GM18507 (cell line): ENCODE measurements at regions not wholly inside any gene's neighbourhood (a gene's known extent, or its start where the extent isn't known, plus 50 kb on each side); places are given as distances from the start of the nearest gene placed in this dataset.
"Not testable (repeated sequence)": the region's sequence is repeated elsewhere in the genome, so short reads cannot be mapped to it uniquely, and the experiment has no call there.

ENCODE experiments used
- DNase-seq: peaks from one replicate; pipeline ENCODE4 v3.0.0; 2011; ENCODE audit warnings: low read depth; ENCODE audit not compliant: insufficient read length; ENCODE audit errors: extremely low spot score
- FAIRE-seq: peaks from 2 replicates; lab custom pipeline; 2011; peaks lifted over from hg19 to GRCh38; lab: Jason Lieb, UNC

DNA sequence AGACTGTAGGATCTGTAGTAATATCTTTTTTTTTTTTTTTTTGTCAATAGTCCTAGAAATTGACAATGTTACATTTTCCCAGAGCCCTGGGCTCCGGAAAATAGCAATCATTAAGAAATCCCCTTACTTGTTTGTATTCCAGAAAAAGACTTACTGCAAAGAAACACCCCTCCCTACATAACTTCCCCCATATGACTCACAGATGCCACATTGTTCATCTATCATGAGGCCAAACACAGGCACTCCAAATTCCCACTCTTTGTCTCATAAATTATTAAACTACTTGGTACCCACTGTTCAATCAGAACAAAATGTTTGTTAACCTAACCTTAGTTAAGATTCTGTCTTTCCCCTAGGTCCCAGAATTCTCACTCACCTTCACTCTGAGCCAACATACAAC is 53.5 kb downstream of the TEX51 start:
- DNase-seq (no peak), FAIRE-seq (no peak)

DNA sequence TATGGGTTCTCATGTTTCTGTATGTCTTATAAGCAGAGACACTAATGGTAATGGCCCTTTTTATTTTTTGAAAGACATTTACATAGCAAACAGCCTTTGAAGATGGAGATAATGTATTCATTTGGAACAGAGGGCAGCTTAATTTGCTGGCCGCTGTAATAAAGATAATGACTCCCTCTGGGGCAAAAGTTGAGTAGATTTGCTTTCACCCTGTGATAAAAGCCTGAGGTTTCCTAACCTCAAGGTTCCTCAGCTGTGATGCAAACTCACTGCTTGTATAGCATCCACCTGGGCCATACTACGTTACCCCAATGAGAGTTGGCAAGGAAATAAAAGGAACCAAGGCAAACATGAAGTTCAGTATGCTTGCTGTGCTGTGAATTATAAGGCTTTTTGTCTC is 54.8 kb downstream of the TEX51 start:
- no peak for FAIRE-seq
- no peak for DNase-seq

DNA sequence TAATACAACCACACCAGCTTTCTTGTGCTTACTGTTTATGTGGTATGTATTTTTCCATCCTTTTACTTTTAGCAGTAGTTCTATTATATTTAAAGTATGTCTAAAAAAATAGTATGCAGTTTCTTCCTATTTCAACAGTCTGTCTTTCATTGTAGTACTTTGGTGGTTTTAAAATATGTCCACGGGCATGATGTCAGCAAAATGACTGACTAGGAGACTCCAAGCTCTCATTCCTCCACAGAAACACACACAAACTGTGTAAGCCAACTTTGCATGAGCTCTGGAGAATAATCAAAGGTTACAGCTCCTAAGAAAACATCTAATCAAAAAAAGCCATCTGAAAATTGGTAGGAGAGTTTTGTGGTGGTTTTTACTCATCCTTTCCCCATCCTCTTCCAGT is 56.1 kb downstream of the TEX51 start:
- DNase-seq, result no peak
- no peak for FAIRE-seq

DNA sequence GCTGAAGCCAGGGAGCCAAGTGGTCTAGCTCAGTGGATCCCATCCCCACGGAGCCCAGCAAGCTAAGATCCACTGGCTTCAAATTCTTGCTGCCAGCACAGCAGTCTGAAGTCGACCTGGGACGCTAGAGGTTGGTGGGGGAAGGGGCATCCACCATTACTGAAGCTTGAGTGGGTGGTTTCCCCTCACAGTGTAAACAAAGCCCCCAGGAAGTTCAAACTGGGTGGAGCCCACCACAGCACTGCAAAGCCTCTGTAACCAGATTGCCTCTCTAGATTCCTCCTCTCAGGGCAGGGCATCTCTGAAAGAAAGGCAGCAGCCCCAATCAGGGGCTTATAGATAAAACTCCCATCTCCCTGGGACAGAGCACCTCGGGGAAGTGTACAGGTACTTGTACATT is 58.1 kb downstream of the TEX51 start:
- DNase-seq, result not testable (repeated sequence)

DNA sequence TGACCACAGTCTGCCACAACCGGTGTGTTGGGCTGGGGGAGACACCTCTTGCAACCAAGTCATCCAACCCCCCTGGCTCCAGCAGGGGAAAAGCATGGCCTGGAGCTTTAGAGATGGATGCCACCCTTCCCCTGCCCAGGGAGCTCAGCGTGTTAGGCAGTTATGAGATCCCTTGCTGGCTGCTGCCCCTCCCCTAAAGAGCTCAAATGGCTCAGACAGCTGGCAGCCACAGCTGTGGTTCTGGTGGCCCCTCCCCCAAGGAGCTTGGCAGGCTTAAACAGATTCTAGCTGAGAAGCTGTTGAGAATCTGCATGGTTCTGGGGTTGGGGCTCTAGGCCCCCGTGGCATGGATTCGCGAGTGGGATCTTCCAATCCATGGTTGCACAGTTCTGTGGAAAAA is 64.7 kb downstream of the TEX51 start:
- DNase-seq (no peak), FAIRE-seq (no peak)

More for the DNA sequence above, 58.1 kb downstream of the TEX51 start:
- not testable (repeated sequence) for FAIRE-seq

DNA sequence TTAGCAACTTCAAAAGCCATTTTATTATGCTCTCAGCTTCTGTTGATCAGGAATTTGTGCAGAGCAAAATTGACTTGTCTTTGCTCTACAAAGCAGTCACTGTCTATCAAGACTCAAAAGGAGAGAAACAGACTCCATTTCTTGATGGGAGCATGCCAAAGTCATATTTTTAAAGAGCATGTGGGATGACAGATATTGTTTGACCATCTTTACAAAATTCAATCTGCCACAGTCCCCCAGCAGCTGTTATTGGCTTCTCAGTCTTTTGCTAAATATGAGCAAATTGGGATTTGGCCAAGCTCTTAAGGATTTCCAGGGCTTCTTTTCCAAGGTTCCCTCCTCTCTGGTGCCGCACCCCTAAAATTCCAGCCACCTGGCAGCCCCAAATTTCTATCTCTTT is 67.9 kb downstream of the TEX51 start:
- DNase-seq (no peak), FAIRE-seq (no peak)

DNA sequence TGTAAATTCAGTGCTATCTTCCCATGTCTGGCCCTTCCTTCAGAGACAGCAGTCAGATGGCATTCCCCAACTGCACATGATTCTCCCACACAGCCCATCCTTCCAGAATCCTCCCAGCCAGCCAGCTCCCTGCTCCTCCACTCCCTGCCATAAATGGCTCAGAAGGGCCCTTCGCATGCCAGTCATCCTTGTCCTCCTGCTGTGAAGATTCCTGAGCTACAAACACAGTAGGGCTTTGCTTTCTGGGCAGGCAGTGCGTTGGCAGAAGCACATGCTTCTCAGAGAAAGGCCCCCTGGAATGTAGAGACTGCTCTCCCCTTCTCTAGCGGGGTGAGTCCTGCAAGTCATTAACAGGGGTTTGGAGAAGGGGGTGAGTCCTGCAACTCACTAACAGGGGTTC is 71.9 kb downstream of the TEX51 start:
- FAIRE-seq, result no peak
- no peak for DNase-seq

DNA sequence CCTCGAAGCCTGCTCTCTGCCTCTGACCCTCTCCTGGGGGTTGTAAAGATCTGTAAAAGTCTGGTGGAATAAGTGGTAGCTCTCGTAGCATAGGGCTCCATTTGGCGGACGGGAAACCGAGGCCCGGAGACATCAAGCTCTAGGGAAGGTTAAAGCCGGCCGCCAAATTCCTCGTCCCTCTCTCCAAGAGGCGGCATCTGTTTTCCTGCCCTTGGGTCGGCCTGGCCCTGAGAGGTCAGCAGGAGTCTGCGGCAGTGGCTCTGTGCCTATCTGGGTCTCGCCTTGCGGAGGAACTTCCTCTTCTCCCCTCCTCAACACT is 72.4 kb downstream of the TEX51 start:
- FAIRE-seq, result no peak
- DNase-seq, result no peak

DNA sequence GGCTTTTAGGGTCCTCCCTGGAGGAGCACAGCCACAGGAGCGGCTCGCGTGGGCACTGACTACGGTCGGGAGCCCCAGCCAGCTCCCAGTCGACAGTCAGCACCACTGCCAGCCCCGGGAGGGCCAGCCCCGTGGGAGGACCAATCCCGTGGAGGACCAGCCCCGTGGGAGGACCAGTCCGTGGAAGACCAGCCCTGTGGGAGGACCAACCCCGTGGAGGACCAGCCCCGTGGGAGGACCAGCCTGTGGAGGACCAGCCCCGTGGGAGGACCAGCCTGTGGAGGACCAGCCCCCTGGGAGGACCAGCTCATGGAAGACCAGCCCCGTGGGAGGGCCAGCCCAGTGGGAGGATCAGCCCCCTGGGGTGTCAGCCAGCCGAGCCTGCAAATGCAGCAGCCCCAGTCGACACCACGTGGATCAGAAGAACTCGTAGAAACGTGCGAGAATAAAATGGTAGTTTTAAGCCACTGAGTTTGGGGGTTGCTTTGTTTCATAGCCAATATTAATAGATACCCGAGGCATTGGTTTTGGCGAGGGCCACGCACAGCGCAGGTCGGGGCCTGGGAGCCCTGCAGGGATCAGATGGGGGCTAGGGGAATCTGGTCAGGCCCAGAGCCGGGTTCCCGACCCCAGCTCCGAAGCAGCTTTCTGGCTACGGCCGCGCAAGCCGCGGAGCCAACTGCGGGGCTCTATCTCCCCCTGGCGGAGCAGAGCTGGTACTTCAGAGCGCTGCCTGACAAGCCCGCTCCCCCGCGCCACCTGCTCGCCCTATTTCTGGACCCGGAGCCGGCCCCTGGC is 73.0 kb downstream of the TEX51 start:
- FAIRE-seq, result peak; percentile 29
- DNase-seq, result peak; percentile 69

DNA sequence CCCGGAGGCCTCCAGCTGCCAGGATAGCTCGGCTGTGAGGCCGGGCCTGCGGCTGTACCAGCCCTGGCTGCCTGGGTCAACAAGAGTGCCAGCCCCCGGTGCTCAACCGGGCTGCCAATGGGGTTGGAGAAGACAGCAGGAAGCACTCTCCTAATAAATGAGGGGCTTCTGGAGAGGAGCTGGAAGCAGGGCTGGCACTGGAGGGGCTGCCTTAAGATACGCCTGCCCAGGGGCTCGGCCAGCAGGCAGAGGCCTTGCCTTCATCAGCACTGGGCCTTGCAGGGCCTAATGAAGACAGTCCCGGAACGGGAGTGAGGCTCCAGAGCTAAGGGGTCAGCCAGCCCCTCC is 73.6 kb downstream of the TEX51 start:
- FAIRE-seq, result no peak

DNA sequence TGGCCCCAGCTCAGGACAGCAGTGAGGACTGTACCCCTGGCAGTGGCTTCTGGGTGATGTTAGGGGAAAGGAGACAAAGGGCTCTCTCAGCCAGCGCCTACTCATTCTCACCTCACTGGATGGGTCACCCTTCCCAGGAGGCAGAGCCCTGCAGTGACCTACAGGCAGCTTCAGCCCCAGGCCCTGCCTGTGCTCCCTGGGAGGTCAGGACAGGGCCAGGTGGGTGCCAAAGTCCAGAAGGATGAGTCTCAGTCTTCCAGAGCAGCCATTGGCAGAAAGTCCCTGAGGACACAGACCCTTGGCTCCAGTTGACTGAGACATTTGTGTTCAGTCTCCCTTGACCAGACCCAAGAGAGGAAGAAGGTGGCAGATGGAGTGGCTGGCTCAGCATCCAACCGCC is 75.1 kb downstream of the TEX51 start:
- DNase-seq (no peak), FAIRE-seq (no peak)

More for the DNA sequence above, 73.6 kb downstream of the TEX51 start:
- DNase-seq, result no peak

DNA sequence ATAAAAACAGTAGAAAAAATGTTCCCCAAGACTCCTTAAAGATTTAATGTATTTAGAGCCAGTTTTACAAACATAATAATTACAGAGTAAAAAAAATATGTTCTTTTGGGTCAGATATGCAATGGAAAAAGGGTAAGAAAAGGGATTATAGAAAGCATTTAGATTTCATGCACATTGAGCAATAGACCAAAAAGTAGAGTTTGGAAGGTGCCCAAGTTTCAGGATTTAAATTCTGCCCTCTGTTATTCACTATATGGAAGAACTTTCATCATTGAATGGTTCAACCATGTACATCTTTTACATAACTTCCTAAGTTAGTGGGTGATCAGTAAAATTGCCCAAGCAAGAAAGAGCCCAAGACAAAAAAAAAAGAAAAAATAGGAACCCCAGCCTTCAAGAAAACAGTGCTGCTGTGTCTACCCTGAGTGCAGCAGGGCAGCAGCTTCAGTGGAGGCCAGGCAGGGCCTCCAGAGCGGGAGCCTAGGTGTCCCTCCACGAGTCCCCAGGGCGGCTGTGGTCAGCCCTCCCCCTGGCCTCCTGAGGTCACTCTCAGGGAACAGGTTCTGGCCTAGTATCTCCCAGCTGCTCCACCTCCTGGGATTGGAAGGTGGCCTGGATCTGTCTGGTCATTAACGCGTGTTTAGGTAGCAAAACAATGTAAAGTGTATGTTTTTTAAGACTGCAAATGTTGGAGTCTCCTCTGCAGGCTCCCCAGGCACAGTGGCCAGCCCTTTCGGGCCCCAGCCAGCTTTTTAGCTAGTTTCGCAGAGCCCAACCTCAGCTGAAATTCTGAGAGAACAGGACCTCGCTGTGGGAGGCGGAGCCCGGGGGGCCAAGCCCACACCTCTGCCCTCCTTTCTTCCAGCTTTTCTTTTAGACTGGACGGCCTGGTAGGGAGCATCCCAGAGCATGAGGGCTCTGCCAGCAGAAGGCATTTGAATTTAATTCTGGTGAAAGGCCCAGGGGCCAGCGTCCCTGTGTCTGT is 77.3 kb downstream of the TEX51 start:
- DNase-seq, result no peak

DNA sequence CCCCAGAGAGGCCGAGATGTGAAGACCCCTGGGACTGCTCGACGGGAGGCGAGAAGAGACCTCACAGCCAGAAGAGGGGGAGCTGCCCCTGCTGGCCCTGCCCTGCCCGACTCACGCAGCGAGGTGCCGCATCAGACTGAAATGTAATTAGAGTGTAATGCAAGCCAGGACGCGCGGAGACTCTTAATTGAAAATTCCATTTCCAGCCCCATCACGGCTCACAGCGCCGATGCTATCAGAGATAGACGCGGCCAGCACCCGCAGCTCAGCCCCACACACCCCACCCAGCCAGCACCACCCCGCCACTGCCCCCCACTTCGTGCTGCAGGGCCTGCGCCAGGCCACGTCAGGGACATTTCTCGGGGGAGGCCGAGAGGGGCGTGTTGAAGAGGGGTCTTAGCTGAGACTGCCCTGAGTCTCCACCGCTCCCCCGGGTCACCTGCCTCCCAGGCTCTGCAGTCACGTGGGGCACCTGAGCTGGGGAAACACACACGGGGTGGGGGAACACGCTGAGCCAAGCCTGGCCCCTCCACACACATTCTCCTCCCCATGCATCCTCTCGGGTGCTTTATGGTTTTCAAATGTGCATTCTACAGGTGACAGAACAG is 78.1 kb downstream of the TEX51 start:
- FAIRE-seq, result no peak
- DNase-seq, result no peak

More for the DNA sequence above, 77.3 kb downstream of the TEX51 start:
- FAIRE-seq, result no peak

DNA sequence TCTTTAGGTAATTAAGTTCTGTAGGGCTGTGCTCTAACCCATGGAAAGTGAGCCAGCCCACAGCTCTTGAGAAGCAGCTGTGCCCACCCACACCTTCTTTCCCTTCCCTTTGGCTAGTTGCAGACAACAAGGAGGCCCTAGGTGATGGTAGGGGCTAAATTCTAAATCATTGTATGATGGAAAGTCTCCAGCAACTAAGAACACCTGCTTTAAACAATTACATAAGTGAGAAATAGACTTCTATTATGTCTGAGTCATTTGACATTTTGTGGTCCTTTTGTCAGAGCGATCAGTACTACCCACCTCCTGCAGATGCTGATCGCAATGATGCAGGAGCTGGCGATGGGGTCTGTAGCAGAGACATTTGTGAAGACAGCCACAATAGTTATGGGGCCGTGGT is 79.6 kb downstream of the TEX51 start:
- FAIRE-seq (no peak), DNase-seq (no peak)

DNA sequence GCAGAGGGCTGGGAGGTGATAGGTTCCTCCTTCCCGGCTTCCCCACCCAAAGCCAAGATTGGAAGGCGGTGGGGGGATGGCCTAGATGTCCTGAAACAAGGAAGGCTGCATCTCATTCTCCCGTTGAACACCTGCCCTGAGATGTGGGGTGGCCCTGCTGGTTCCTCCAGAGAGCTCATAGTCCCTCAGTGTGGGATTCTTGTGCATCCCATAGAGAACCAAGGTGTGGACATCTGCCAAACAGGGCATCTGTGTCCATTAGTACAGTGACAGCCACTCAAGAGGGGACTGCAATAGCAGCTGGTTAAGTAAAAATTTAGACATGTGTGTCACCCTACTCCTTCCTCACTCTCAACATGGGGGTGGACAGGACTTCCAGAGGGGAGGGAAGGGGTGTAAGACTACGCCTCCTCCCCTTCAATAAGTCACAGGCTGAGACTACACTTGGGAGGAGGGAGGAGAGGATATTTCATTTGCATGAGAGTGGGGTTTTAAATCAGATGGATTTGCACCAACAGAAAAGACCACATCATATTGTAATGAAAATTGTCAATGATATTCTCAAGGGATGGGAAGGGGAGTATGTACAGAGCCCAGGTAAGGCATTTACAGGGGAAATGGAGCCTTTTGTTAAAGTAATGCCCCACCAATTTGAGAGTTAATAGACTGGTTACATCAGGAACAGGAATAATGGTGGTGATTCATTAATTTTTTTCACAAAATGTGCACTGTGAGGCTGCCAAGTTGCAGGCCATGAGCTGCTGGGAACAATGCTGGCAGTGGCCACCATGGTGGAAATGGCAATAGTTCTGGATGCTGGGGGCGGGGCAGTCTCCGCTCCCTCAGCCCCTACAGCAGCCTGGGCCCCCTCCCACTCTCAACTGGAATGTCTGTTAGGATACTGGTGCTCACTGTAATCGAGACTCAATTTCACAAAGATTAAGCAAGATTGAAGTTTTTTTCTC is 80.6 kb downstream of the TEX51 start:
- DNase-seq (no peak), FAIRE-seq (no peak)

DNA sequence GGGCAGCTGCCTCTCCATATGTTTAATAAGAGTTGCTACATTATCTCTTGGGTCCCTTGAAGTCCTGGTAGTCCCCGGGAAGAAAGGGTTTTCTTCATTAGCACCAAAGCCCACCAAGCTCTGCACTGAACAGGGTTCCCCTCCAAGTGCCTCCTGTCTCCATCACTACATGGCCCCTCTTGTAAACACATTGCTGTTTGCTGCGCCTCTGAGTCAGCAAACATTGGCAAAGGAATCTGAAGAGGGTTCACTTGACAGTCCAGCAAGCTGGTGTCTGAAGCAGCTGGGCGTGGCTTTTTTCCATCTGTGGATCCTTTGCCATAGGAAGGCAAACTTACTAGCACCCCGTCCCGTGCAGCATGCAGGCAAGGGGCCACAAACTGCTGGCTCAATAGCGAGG is 82.8 kb downstream of the TEX51 start:
- DNase-seq, result no peak
- FAIRE-seq, result no peak

DNA sequence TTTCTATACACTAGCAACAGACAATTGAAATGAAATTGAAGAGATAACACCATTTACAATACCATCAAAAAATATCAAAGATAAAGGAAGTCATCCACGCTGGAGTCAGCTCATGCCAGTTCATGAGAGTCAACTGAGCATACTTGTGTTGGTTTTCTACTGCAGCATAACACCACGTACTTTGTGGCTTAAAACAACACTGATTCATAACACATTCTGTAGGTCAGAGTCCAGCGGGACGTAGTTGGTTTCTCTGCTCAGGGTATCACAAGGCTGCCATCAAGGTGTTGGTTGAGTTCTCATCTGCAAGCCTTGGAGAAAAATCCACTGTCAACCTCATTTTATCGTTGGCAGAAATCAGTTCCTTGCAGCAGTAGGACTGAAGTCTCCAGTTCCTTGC is 84.2 kb downstream of the TEX51 start:
- no peak for FAIRE-seq
- no peak for DNase-seq

DNA sequence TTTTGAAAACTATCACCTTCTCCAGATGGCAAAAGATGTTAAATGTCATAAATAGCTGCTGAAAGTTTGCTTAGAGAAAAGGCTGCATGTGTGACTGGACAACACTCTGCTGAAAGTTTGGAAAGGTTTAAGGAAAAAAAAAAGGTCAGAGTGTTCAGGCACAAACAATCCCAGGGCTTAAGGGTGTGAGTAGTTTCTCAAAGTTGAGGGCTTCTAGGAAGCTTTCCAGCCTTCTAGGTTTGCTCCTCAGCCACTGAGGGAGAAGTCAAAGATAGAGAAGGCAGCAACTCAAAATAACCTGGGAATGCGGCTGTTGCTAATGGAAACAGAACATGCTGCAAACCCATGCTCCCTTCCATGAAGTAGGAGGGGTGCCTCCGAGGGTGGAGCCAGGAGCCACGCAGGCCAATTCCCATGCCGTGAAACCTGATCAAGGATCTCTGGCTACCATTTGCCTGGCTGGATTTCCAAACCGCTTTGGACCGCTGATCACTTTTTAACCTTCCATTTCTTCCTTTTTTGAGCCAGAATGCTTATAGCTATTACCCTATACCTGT is 88.0 kb downstream of the TEX51 start:
- FAIRE-seq, result no peak
- no peak for DNase-seq

DNA sequence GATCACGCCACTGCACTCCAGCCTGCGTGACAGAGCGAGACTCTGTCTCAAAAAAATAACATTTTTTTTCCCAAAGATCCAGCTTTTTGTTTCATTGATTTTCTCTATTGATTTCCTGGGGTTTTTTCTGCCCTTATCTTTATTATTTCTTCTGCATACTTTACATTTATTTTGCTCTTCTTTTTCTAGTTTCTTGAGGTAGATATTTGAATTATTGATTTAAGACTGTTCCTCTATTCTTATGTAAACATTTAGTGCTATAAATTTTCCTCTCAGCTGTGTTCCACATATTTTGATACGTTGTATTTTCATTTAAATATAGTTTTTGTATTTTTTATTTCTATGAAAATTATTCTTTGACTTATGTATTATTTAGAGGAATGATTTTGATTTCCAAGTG is 89.8 kb downstream of the TEX51 start:
- DNase-seq, result no peak
- FAIRE-seq, result no peak
